GM19351 (cell line): ENCODE measurements at regions not wholly inside any gene's neighbourhood (a gene's known extent, or its start where the extent isn't known, plus 50 kb on each side); places are given as distances from the start of the nearest gene placed in this dataset.

Source experiments
- ATAC-seq: cut with Tn5 transposase; IDR thresholded peaks from one replicate; pipeline ENCODE4 v1.9.1; 2021; ENCODE audit warnings: mild to moderate bottlenecking, moderate library complexity; ENCODE audit not compliant: unreplicated experiment

DNA sequence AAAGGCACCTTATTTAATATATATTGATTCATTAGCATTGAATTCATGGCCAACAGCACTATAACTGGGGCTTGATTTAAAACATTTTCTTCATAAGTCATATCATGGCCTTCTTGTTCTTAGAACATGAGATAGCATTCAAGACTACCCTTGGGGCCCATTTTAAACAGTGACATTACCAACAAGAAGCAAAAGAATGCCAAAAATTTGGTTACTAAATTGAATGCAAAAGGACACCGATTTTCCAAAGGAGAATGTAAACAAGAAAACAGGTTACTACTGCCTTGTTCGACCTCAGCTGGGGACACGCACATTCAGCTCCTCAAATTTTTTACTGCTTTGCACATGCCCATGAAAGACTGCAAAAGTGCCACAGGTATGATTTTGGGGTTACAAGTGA is 219.4 kb upstream of the TLE4 start:
- no peak for ATAC-seq

GRCh38 chr9:79353856-79354520 is 217.8 kb upstream of the TLE4 start:
- no peak for ATAC-seq

DNA sequence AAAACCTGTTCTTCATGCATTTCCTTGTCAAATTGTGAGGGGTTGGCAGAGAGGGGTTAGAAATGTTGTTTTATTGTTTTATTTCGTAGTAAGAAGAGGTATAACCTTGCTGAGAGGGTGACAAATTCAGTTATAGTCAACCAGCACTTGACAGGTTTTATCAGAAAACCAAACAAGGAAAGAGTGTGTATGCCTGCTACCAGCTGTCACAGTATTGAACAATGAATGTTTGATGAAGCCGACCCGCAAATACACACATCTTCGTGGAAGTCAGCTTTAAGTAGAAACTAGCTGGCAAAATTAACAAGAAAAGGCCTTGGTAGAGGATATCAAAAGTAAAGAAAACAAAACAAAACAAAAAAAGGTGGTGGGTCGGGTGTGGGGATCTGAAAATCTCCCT is 214.6 kb upstream of the TLE4 start:
- no peak for ATAC-seq

GRCh38 chr9:79357616-79358015 is 214.1 kb upstream of the TLE4 start:
- ATAC-seq, result no peak

DNA sequence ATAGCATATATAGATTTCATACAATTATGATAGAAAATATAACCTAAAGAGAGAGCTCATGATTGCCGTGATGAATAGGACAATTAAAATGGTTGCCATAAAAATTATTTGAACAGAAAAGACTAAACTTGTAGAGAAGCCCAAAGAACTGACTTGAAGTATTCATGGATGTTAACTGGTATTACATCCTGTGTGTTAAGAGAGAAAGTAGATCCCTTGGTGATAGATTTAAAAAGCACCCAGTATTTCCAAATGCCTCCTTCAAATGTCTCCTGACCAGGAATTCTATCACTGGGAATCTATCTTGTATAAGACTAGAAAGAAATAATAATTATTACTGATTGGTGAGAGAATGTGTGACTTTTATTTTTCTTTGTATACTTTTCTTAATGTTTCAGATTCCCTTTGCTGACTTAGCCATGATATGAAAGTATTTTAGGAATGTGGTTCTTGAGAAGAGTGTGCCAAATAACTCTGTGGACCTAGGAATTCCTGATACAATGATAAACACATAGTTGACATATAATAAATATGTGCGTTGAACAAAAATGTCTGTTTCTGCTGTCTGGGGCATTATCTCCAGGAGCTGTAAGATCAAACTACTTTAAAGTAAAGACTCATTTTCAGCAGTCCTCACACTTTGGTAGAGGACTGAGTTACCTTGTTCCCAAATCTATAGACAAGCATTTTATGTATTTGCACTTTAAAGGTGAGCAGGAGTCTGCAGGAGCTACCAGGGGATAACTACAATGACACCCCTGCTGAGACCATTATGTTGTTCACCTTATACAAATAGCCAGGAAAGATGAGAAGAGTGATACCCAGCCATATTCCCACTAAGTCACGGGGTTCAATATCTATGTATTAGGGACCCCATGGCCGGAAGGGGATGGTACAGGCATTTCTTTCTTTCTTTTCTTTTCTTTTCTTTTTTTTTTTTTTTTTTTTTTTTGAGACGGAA is 211.1 kb upstream of the TLE4 start:
- no peak for ATAC-seq

DNA sequence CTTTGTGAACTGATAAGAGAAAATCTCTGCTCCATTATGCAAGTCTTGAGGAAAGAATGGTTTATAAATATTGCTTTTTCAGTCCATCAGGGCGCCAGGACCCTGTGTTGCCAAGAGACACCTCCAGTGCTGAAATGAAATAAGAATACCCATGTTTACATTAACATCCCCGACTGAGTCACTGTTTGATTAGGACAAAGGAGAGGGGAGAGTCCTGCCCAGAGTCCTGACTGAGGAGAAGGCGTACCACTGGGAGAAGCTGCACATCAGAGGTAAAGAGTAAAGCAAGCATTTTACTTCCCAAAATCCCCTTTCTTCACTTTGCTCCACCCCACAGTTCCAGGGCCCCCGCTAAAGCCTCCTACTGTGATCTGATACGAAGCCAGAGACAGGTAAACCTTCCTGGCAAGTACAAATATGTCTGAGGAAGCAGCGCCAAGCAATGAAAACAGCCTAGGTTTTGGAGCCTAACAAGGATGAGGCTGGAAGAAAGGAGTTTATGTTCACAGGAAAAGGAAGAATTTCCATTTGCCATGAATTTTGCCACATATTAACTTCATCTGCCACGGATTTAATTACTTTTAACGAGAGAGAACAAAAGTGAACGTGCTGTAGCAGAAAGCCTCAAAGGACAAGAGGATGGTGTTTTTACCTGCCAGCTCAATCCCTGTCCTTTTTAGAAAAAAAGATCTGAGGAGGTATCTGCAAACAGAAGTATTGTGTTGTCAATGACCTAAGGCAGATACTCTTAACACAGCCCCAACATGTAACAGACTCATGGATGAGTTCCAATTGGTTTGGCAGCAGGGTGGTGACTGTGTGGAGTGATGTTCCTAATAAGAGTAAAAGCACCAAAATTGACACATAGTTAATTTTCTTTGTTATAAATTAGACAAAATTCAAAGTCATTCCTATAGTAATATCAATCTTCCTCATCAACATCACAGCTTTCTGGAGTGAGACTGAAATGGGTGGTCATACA is 209.4 kb upstream of the TLE4 start:
- no peak for ATAC-seq

DNA sequence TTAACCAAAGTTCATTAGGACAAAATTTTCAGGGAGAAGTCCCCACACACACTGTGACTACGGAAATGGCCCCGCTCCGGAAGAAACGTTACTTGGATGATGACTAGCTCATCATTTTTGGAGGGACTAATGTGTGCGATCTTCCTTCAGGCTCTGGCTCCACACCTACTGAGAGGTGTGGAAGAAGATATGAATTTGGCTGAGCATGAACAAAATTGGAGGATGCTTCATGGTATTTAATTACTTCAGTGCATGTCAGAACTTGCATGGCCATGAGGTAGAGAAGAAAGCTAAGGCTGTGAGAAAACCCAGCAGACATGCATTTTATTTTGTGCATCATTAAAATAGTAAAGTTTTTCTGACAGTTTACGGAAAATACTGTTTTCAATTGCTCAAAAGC is 202.1 kb upstream of the TLE4 start:
- no peak for ATAC-seq

- ATAC-seq, result no peak
These were observed 200.5 kb upstream of the TLE4 start for GRCh38 chr9:79371301-79371700.

GRCh38 chr9:79371948-79372555 is 199.7 kb upstream of the TLE4 start:
- no peak for ATAC-seq

- no peak for ATAC-seq
These were observed 194.4 kb upstream of the TLE4 start for GRCh38 chr9:79377339-79377855.

GRCh38 chr9:79378107-79378506 is 193.7 kb upstream of the TLE4 start:
- no peak for ATAC-seq

DNA sequence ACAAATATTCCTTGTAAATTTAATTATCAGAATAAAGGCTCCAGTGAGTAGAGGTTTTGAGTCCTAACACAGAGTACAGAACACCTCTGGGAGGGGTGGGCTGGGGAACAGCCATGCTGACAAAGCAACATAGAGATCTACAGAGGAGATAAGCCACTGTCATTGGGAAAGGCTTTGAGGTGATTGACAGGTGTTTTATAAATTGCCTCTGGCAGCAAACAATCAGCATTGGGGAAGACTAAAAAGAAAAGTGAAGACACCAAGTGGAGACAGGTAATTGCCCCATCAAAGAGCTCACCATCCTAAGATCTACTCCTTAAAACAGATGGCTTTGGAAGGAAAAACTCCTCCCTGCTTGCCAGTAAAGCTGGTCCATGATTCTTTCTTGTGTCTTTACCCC is 189.7 kb upstream of the TLE4 start:
- ATAC-seq, result no peak

DNA sequence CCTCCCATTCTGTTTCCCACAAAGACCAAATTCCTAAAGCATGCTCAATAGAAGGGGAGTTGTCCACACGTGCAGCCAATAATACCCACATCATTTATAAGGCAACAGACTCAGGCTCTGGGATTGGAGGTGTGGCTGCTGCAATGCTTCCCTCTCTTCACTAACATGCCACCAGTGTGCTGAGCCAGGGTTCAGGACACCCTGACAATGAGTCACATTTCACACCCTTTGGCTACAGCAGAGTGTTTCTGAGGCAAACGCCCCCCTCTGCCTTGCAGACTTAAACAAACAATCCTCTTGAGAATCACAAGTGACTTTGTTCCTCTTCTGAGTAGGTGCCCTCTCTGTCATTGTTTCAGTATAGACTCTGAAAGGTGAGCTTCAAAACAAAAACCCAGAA is 189.3 kb upstream of the TLE4 start:
- no peak for ATAC-seq

- ATAC-seq, result no peak
These were observed 188.7 kb upstream of the TLE4 start for GRCh38 chr9:79383096-79383495.

- no peak for ATAC-seq
These were observed 187.7 kb upstream of the TLE4 start for GRCh38 chr9:79384091-79384490.

DNA sequence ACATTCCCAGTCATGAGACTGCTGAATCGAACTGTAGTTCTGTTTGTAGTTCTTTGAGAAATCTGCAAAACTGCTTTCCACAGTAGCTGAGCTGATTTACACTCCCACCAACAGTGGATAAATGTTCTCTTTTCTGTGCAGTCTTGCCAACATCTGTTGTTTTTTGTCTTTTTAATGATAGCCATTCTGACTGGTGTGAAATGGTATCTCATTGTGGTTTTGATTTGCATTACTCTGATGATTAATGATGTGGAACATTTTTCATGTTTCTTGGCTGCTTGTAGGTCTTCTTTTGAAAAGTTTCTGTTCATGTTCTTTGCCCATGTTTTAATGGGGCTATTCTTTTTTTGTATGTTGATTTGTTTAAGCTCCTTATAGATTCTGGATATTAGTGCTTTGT is 187.3 kb upstream of the TLE4 start:
- no peak for ATAC-seq

GRCh38 chr9:79387101-79387835 is 184.5 kb upstream of the TLE4 start:
- no peak for ATAC-seq

DNA sequence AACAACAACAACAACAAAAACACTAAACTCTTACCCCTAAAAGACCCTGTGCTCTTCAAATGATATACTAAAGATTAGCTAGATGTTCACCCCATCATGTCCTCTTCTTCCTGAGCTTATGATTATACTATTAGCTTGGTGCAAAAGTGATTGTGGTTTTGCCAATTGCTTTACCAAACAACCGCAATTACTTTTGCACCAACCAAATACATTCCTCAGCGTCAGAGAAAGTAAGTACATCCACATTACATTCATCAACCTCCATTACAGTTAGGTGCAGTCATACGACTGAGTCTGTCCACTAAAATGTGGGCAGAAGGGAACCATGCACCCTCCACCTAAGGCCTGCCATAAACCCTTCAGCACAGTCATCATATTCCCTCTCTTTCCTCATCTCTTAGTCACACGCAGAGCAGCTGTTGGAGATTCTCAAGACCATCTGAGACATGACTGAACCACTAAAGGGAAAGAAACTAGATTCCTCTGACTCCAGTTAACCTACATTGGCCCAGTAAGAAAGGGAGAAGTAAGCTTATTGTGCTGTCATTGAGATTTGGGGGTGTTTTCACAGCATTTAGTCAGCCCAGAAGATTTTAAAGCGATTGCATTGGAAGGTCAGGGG is 181.6 kb upstream of the TLE4 start:
- ATAC-seq, result no peak
